ENCODE measurements at regions not wholly inside any gene's neighbourhood (a gene's known extent, or its start where the extent isn't known, plus 50 kb on each side); places are given as distances from the start of the nearest gene placed in this dataset.
"Not testable (repeated sequence)": the region's sequence is repeated elsewhere in the genome, so short reads cannot be mapped to it uniquely, and the experiment has no call there.

DNA sequence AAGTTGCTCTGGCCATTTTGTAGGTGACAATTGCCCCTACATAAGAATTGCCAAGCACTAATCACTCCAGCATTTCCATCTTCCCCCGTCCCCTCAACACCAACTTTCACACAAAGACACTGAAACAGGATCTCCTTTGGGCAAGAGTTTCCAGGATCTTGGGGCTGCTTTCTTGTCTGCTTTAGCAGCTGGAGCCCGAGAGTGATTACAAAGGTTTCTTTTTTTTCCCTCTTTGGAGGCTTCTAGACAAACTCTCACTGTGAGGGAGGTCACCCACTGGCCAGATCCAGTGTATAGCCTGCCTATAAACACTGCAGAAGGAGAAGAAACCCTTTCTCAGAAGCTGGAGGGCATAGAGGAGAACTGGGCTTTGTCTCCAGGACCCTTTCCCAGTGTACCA lies 92.5 kb downstream of the APIP start:
- TF ChIP-seq CTCF (IDR thresholded peaks at IDR 0.05; ENCODE audit: insufficient read depth, low read length): no peak
- DNase-seq (ENCODE audit: low read depth): no peak
- no peak overlapping the region for H3K4me3 ChIP-seq (ENCODE audit: low read depth, low read length)

- no peak overlapping the region for H3K4me3 ChIP-seq (ENCODE audit: low read depth, low read length)
- DNase-seq (ENCODE audit: low read depth): no peak
- TF ChIP-seq CTCF (IDR thresholded peaks at IDR 0.05; ENCODE audit: insufficient read depth, low read length): no peak
These were observed 93.0 kb downstream of the APIP start for GRCh38 chr11:34823197-34823596.

DNA sequence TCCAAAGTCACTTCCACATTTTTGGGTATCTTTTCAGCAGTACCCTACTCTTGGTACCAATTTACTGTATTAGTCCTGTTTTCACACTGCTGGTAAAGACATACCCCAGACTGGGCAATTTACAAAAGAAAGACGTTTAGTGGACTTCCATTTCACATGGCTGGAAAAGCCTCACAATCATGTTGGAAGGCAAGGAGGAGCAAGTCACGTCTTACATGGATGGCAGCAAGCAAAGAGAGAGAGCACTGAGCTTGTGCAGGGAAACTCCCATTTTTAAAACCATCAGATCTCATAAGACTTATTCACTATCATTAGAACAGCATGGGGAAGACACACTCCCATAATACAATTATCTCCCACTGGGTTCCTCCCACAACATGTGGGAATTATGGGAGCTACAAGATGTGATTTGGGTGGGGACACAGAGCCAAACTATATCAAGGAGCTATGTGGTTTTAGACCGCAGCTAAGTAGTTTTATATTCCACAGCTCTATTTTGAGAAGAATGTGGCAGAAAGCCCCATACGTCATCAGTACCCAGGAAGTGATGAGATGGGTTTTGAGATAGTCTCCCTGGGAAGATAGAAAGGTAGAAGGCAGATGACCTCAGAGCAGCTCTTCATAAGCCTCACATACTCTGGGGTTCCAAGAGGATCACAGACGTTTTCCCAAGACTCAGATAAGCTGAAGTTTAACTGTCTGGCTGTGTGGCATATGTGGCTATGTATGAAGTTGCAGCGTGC lies 96.3 kb downstream of the APIP start:
- peak; percentile 7 for DNase-seq (ENCODE audit: low read depth)
- no peak overlapping the region for H3K4me3 ChIP-seq (ENCODE audit: low read depth, low read length)
- no peak for TF ChIP-seq CTCF (IDR thresholded peaks at IDR 0.05; ENCODE audit: insufficient read depth, low read length)

GRCh38 chr11:34817812-34818211 lies 98.4 kb downstream of the APIP start:
- not testable (repeated sequence) for DNase-seq (ENCODE audit: low read depth); H3K4me3 ChIP-seq (ENCODE audit: low read depth, low read length)

- H3K4me3 ChIP-seq (ENCODE audit: low read depth, low read length): no peak overlapping the region
- DNase-seq (ENCODE audit: low read depth): no peak
- TF ChIP-seq CTCF (IDR thresholded peaks at IDR 0.05; ENCODE audit: insufficient read depth, low read length): no peak
These were observed 99.4 kb downstream of the APIP start for GRCh38 chr11:34816698-34817213.

DNA sequence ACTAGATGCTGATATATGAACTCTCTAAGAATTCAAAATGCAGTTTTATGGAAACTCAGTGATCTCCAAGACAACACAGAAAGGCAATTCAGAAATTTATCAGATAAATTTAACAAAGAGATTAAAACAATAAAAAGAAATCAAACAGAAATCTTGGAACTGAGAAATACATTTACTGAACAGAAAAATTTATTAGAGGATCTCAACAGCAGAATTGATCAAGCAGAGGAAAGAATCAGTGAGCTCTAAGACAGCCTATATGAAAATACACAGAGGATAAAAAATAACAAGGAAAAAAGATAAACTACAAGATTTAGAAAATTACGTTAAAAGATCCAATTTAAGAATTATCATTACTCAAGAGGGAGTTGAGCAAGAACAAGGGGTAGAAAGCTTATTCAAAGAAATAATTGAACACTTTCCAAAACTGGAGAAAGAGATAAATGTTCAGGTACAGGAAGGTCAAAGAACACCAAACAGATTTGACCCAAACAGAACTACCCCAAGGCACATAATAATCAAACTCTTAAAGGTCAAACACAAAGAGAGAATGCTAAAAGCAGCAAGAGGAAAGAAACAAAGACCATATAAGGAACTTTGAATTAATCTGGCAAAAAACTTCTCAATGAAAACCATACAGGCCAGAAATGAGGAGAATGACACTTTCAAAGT lies 103.1 kb downstream of the APIP start:
- no peak for TF ChIP-seq CTCF (IDR thresholded peaks at IDR 0.05; ENCODE audit: insufficient read depth, low read length)
- H3K4me3 ChIP-seq (ENCODE audit: low read depth, low read length): no peak overlapping the region
- DNase-seq (ENCODE audit: low read depth): no peak

DNA sequence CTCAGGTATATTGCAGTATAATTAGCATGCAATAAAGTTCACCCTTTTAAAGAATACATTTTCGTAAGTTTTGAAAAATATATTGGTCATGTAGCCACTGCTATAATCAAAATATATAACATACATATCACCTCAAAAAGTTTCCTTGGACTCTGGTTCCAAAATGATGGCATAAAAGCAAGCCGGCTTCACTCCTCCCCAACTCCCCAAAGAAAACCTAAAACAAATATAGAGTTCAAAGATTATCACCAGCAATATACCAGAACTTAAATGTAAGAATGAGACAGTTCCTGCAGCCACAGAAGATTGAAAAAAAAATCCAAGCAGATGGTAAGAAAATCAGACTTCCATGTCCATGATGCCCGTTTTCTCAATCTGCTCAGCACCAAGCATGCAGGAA lies 104.3 kb downstream of the APIP start:
- H3K4me3 ChIP-seq (ENCODE audit: low read depth, low read length): no peak overlapping the region
- no peak for DNase-seq (ENCODE audit: low read depth)
- TF ChIP-seq CTCF (IDR thresholded peaks at IDR 0.05; ENCODE audit: insufficient read depth, low read length): no peak

Data from fibroblast of the aortic adventitia (primary cell).